ENCODE measurements at regions not wholly inside any gene's neighbourhood (a gene's known extent, or its start where the extent isn't known, plus 50 kb on each side); places are given as distances from the start of the nearest gene placed in this dataset.
"Not testable (repeated sequence)": the region's sequence is repeated elsewhere in the genome, so short reads cannot be mapped to it uniquely, and the experiment has no call there.

GRCh38 chr4:164307262-164307661, 446.7 kb upstream of the SMIM31 start:
- no peak overlapping the region for H3K4me3 Mint-ChIP-seq
- no peaks in the 10 kb centered on the region for H3K9me3 Mint-ChIP-seq (ENCODE audit: low read depth)
- ChIA-PET CTCF (no interaction called here), POLR2A (no interaction called here)
- no peak for DNase-seq
- intact Hi-C loops (cut with DNase I, micrococcal nuclease), result no loop called here
- H3K4me1 Mint-ChIP-seq, result no peaks in the 10 kb centered on the region
- no peak overlapping the region for H3K27ac Mint-ChIP-seq
- no peaks in the 10 kb centered on the region for H3K36me3 Mint-ChIP-seq (ENCODE audit: low read depth)
- ATAC-seq, result no peak
- no peaks in the 10 kb centered on the region for H3K27me3 Mint-ChIP-seq

GRCh38 chr4:164312671-164313070, 441.3 kb upstream of the SMIM31 start:
- POLR2A ChIA-PET, result no interaction called here
- DNase-seq (no peak), ATAC-seq (no peak)
- H3K27ac Mint-ChIP-seq, result no peak overlapping the region
- no peaks in the 10 kb centered on the region for H3K36me3 Mint-ChIP-seq (ENCODE audit: low read depth)
- no peaks in the 10 kb centered on the region for H3K4me1 Mint-ChIP-seq
- no peaks in the 10 kb centered on the region for H3K9me3 Mint-ChIP-seq (ENCODE audit: low read depth)
- H3K4me3 Mint-ChIP-seq, result no peak overlapping the region
- intact Hi-C loops (cut with DNase I, micrococcal nuclease), result no loop called here
- no peaks in the 10 kb centered on the region for H3K27me3 Mint-ChIP-seq
- CTCF ChIA-PET, result no interaction called here

- H3K36me3 Mint-ChIP-seq (ENCODE audit: low read depth), result no peaks in the 10 kb centered on the region
- POLR2A ChIA-PET, result interaction anchor here (0.6 kb wide), 1 partner anchor 13 kb away, joined by 3 read pairs; no protein-coding TSS in a partner anchor
- DNase-seq (no peak), ATAC-seq (no peak)
- H3K9me3 Mint-ChIP-seq (ENCODE audit: low read depth), result no peaks in the 10 kb centered on the region
- CTCF ChIA-PET, result interaction anchor here (0.6 kb wide), 1 partner anchor 301 kb away, joined by 3 read pairs; no protein-coding TSS in a partner anchor
- no peaks in the 10 kb centered on the region for H3K4me1 Mint-ChIP-seq
- no peak overlapping the region for H3K4me3 Mint-ChIP-seq
- no peak overlapping the region for H3K27ac Mint-ChIP-seq
- no peaks in the 10 kb centered on the region for H3K27me3 Mint-ChIP-seq
- intact Hi-C loops (cut with DNase I, micrococcal nuclease), result no loop called here
Measured at GRCh38 chr4:164313853-164314252, 440.1 kb upstream of the SMIM31 start.

GRCh38 chr4:164318350-164318749, 435.6 kb upstream of the SMIM31 start:
- no peaks in the 10 kb centered on the region for H3K27me3 Mint-ChIP-seq
- no peaks in the 10 kb centered on the region for H3K9me3 Mint-ChIP-seq (ENCODE audit: low read depth)
- ATAC-seq, result no peak
- H3K36me3 Mint-ChIP-seq (ENCODE audit: low read depth), result no peaks in the 10 kb centered on the region
- ChIA-PET POLR2A (no interaction called here), CTCF (no interaction called here)
- no peaks in the 10 kb centered on the region for H3K4me1 Mint-ChIP-seq
- no peak overlapping the region for H3K4me3 Mint-ChIP-seq
- H3K27ac Mint-ChIP-seq, result no peak overlapping the region
- intact Hi-C loops (cut with DNase I, micrococcal nuclease), result no loop called here
- DNase-seq, result no peak

- ChIA-PET CTCF (no interaction called here), POLR2A (no interaction called here)
- Mint-ChIP-seq H3K4me1 (no peaks in the 10 kb centered on the region), H3K4me3 (no peak overlapping the region), H3K36me3 (ENCODE audit: low read depth) (no peaks in the 10 kb centered on the region), H3K27ac (no peak overlapping the region), H3K27me3 (no peaks in the 10 kb centered on the region), H3K9me3 (ENCODE audit: low read depth) (no peaks in the 10 kb centered on the region)
- intact Hi-C loops (cut with DNase I, micrococcal nuclease), result no loop called here
- no peak for ATAC-seq
- no peak for DNase-seq
Measured at GRCh38 chr4:164319688-164320087, 434.2 kb upstream of the SMIM31 start.

GRCh38 chr4:164320847-164321246, 433.1 kb upstream of the SMIM31 start:
- ChIA-PET CTCF (no interaction called here), POLR2A (no interaction called here)
- DNase-seq, result no peak
- Mint-ChIP-seq H3K36me3 (ENCODE audit: low read depth) (no peaks in the 10 kb centered on the region), H3K27ac (no peak overlapping the region), H3K27me3 (no peaks in the 10 kb centered on the region), H3K4me1 (no peaks in the 10 kb centered on the region), H3K9me3 (ENCODE audit: low read depth) (no peaks in the 10 kb centered on the region), H3K4me3 (no peak overlapping the region)
- intact Hi-C loops (cut with DNase I, micrococcal nuclease), result no loop called here
- no peak for ATAC-seq

- no peak for DNase-seq
- CTCF ChIA-PET, result no interaction called here
- Mint-ChIP-seq H3K9me3 (ENCODE audit: low read depth) (no peaks in the 10 kb centered on the region), H3K27me3 (no peaks in the 10 kb centered on the region), H3K4me1 (no peaks in the 10 kb centered on the region), H3K27ac (no peak overlapping the region), H3K36me3 (ENCODE audit: low read depth) (no peaks in the 10 kb centered on the region), H3K4me3 (no peak overlapping the region)
- POLR2A ChIA-PET, result no interaction called here
- intact Hi-C loops (cut with DNase I, micrococcal nuclease), result no loop called here
- no peak for ATAC-seq
Measured at GRCh38 chr4:164326056-164326455, 427.9 kb upstream of the SMIM31 start.

- Mint-ChIP-seq H3K27me3 (peaks cover 4% of the 10 kb centered on the region), H3K9me3 (ENCODE audit: low read depth) (peaks cover 2% of the 10 kb centered on the region), H3K4me3 (no peak overlapping the region), H3K27ac (no peak overlapping the region), H3K4me1 (no peaks in the 10 kb centered on the region), H3K36me3 (ENCODE audit: low read depth) (no peaks in the 10 kb centered on the region)
- ATAC-seq (no peak), DNase-seq (no peak)
- CTCF ChIA-PET, result no interaction called here
- intact Hi-C loops (cut with DNase I, micrococcal nuclease), result no loop called here
- POLR2A ChIA-PET, result no interaction called here
Measured at GRCh38 chr4:164337219-164337944, 416.5 kb upstream of the SMIM31 start.

GRCh38 chr4:164343472-164343976, 410.4 kb upstream of the SMIM31 start:
- H3K36me3 Mint-ChIP-seq (ENCODE audit: low read depth), result no peaks in the 10 kb centered on the region
- ATAC-seq (no peak), DNase-seq (no peak)
- no peaks in the 10 kb centered on the region for H3K4me1 Mint-ChIP-seq
- H3K9me3 Mint-ChIP-seq (ENCODE audit: low read depth), result no peaks in the 10 kb centered on the region
- H3K4me3 Mint-ChIP-seq, result no peak overlapping the region
- POLR2A ChIA-PET, result no interaction called here
- H3K27ac Mint-ChIP-seq, result no peak overlapping the region
- intact Hi-C loops (cut with DNase I, micrococcal nuclease), result no loop called here
- H3K27me3 Mint-ChIP-seq, result no peaks in the 10 kb centered on the region
- CTCF ChIA-PET, result no interaction called here

- Mint-ChIP-seq H3K4me3 (no peak overlapping the region), H3K36me3 (ENCODE audit: low read depth) (no peaks in the 10 kb centered on the region), H3K27me3 (no peaks in the 10 kb centered on the region), H3K4me1 (no peaks in the 10 kb centered on the region), H3K27ac (no peak overlapping the region), H3K9me3 (ENCODE audit: low read depth) (peaks cover 1% of the 10 kb centered on the region)
- CTCF ChIA-PET, result no interaction called here
- DNase-seq, result no peak
- intact Hi-C loops (cut with DNase I, micrococcal nuclease), result no loop called here
- ATAC-seq, result no peak
- POLR2A ChIA-PET, result no interaction called here
Measured at GRCh38 chr4:164345756-164346155, 408.2 kb upstream of the SMIM31 start.

- ChIA-PET CTCF (no interaction called here), POLR2A (no interaction called here)
- DNase-seq (no peak), ATAC-seq (no peak)
- no peaks in the 10 kb centered on the region for H3K36me3 Mint-ChIP-seq (ENCODE audit: low read depth)
- H3K9me3 Mint-ChIP-seq (ENCODE audit: low read depth), result peaks cover 1% of the 10 kb centered on the region
- intact Hi-C loops (cut with DNase I, micrococcal nuclease), result no loop called here
- H3K4me1 Mint-ChIP-seq, result no peaks in the 10 kb centered on the region
- no peaks in the 10 kb centered on the region for H3K27me3 Mint-ChIP-seq
- H3K27ac Mint-ChIP-seq, result no peak overlapping the region
- no peak overlapping the region for H3K4me3 Mint-ChIP-seq
Measured at GRCh38 chr4:164350061-164350460, 403.9 kb upstream of the SMIM31 start.

- ATAC-seq; H3K27me3 Mint-ChIP-seq; DNase-seq; intact Hi-C loops (cut with DNase I, micrococcal nuclease); H3K4me3 Mint-ChIP-seq; POLR2A ChIA-PET; H3K27ac Mint-ChIP-seq; H3K36me3 Mint-ChIP-seq (ENCODE audit: low read depth); H3K4me1 Mint-ChIP-seq; H3K9me3 Mint-ChIP-seq (ENCODE audit: low read depth): not testable (repeated sequence)
- CTCF ChIA-PET, result interaction anchor here (0.6 kb wide), 1 partner anchor 33 kb away, joined by 3 read pairs; a partner anchor contains a TSS
Measured at GRCh38 chr4:164350716-164351115, 403.2 kb upstream of the SMIM31 start.
